ENCODE measurements at regions not wholly inside any gene's neighbourhood (a gene's known extent, or its start where the extent isn't known, plus 50 kb on each side); places are given as distances from the start of the nearest gene placed in this dataset.

- TF ChIP-seq CTCF (IDR thresholded peaks at IDR 0.05; ENCODE audit: borderline replicate concordance, extremely low read depth, low read length, poor library complexity, severe bottlenecking): no peak
- TF ChIP-seq EZH2 (IDR thresholded peaks at IDR 0.05; ENCODE audit: borderline replicate concordance, low read depth, low read length, severe bottlenecking): no peak
These were observed 349.5 kb downstream of the IRS1 start for GRCh38 chr2:226450141-226450540.
